Osteocyte (in vitro differentiated cells): ENCODE measurements at regions not wholly inside any gene's neighbourhood (a gene's known extent, or its start where the extent isn't known, plus 50 kb on each side); places are given as distances from the start of the nearest gene placed in this dataset.

Source experiments
- DNase-seq: peaks from one replicate; pipeline ENCODE4 v3.0.0; 2021; ENCODE audit warnings: mixed read lengths; ENCODE audit not compliant: unreplicated experiment; ENCODE audit errors: extremely low spot score
- H3K27ac Mint-ChIP-seq: one replicate; pipeline ENCODE4 v1.8.0; 2021; ENCODE audit warnings: mild to moderate bottlenecking, mixed read lengths; ENCODE audit not compliant: unreplicated experiment
- H3K27me3 Mint-ChIP-seq: one replicate; pipeline ENCODE4 v1.8.0; 2021; ENCODE audit warnings: mixed read lengths; ENCODE audit not compliant: unreplicated experiment
- H3K36me3 Mint-ChIP-seq: one replicate; pipeline ENCODE4 v1.8.0; 2021; ENCODE audit warnings: mixed read lengths; ENCODE audit not compliant: unreplicated experiment
- H3K4me1 Mint-ChIP-seq: one replicate; pipeline ENCODE4 v1.8.0; 2021; ENCODE audit warnings: mixed read lengths; ENCODE audit not compliant: unreplicated experiment
- H3K4me3 Mint-ChIP-seq: one replicate; pipeline ENCODE4 v1.8.0; 2021; ENCODE audit warnings: mild to moderate bottlenecking, moderate library complexity, mixed read lengths; ENCODE audit not compliant: unreplicated experiment
- H3K9me3 Mint-ChIP-seq: one replicate; pipeline ENCODE4 v1.8.0; 2021; ENCODE audit warnings: mixed read lengths; ENCODE audit not compliant: unreplicated experiment
- TF ChIP-seq, protein P1 (sequence below): fragments of 200-600 bp; sonication (generic); IDR thresholded peaks from 2 replicates; pipeline ENCODE4 v1.5.0; 2021; ENCODE audit warnings: antibody characterized with exemption, mild to moderate bottlenecking, moderate library complexity

DNA sequence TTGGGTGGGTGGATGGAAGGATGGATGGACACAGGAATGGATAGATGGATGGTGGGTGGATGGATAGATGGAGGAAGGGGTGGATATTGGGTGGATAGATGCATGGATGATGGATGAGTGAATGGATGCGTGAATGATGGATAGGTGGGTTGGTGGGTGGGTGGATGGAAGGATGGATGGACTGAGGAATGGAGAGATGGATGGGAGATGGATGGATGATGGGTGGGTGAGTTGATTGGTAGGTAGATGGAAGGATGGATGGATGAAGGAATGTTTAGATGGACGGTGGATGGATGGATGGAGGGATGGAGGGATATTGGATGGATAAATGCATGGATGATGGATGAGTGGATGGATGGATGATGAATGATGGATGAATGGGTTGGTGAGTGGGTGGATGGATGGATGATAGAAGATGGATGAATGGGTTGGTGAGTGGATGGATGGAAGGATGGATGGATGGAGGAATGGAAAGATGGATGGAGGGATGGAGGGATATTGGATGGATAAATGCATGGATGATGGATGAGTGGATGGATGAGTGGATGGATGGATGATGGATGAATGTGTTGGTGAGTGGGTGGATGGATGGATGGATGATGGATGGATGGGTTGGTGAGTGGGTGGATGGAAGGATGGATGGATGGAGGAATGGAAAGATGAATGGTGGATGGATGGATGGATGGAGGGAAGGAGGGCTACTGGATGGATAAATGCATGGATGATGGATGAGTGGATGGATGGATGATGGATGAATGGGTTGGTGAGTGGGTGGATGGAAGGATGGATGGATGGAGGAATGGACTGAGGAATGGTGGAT, 50.4 kb upstream of the GRPEL1 start:
- Mint-ChIP-seq H3K27me3 (peaks cover 36% of the 10 kb centered on the region), H3K4me1 (peaks cover 2% of the 10 kb centered on the region)

More for the DNA sequence above, 50.4 kb upstream of the GRPEL1 start:
- no peak for DNase-seq
- no peak overlapping the region for H3K4me3 Mint-ChIP-seq
- H3K9me3 Mint-ChIP-seq: no peaks in the 10 kb centered on the region
- TF ChIP-seq, protein P1, sequence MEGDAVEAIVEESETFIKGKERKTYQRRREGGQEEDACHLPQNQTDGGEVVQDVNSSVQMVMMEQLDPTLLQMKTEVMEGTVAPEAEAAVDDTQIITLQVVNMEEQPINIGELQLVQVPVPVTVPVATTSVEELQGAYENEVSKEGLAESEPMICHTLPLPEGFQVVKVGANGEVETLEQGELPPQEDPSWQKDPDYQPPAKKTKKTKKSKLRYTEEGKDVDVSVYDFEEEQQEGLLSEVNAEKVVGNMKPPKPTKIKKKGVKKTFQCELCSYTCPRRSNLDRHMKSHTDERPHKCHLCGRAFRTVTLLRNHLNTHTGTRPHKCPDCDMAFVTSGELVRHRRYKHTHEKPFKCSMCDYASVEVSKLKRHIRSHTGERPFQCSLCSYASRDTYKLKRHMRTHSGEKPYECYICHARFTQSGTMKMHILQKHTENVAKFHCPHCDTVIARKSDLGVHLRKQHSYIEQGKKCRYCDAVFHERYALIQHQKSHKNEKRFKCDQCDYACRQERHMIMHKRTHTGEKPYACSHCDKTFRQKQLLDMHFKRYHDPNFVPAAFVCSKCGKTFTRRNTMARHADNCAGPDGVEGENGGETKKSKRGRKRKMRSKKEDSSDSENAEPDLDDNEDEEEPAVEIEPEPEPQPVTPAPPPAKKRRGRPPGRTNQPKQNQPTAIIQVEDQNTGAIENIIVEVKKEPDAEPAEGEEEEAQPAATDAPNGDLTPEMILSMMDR: no peak
- no peak overlapping the region for H3K27ac Mint-ChIP-seq
- no peaks in the 10 kb centered on the region for H3K36me3 Mint-ChIP-seq
